ENCODE measurements at regions not wholly inside any gene's neighbourhood (a gene's known extent, or its start where the extent isn't known, plus 50 kb on each side); places are given as distances from the start of the nearest gene placed in this dataset.

DNA sequence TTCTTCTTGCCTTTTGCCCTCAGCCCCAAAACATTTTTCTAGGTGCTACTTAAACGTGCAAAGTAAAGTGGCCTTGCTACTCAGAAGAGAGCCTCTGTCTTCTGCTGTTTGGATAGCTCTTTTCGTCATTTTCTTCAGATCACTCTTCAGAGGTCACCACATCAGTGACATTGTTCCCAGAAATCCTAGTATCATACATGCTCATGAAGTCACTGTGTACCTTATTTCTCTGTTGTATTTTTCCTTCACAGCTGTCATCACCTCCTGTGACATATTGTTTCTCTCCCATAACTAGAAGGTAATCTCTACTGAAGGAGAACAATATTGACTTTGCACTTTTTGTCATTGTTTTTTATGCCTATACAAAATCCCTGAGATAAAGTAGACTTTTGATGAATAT, 237.0 kb upstream of the CDH18 start:
- Histone ChIP-seq H3K4me1 (ENCODE audit: control insufficient read depth, extremely low read depth, insufficient read depth, low read length) (no peaks in the 10 kb centered on the region), H3K9ac (ENCODE audit: control insufficient read depth, extremely low read depth, insufficient read depth, low read length) (no peak overlapping the region), H3K36me3 (ENCODE audit: control insufficient read depth in 2 of 2, extremely low read depth in 1 of 2, insufficient read depth in 2 of 2, low read length in 2 of 2) (no peaks in the 10 kb centered on the region), H4K20me1 (ENCODE audit: control insufficient read depth, extremely low read depth, insufficient read depth, low read length) (no peaks in the 10 kb centered on the region), H3K9me3 (ENCODE audit: control insufficient read depth, low read depth, low read length) (no peaks in the 10 kb centered on the region), H3K79me2 (ENCODE audit: control insufficient read depth, insufficient read depth, low read length) (no peaks in the 10 kb centered on the region), H3K4me2 (ENCODE audit: control insufficient read depth, extremely low read depth, insufficient read depth, low read depth, low read length) (no peak overlapping the region), H2AFZ (ENCODE audit: control insufficient read depth, low read length) (no peak overlapping the region), H3K27me3 (ENCODE audit: control insufficient read depth, extremely low read depth, insufficient read depth, low read length) (no peaks in the 10 kb centered on the region), H3K9me1 (ENCODE audit: control insufficient read depth, extremely low read depth, insufficient read depth, low read length) (no peaks in the 10 kb centered on the region), H3K27ac (ENCODE audit: control insufficient read depth, insufficient read depth, low read length) (no peak overlapping the region), H3K4me3 (ENCODE audit: control insufficient read depth in 2 of 3, extremely low read depth in 1 of 3, insufficient read depth in 2 of 3, low read depth in 1 of 3, low read length in 3 of 3) (no peak overlapping the region)
- dilution Hi-C loops (cut with MboI; ENCODE audit: extremely low pct_ligation_motif_present, low sequenced_read_pairs) = no loop called here
- FAIRE-seq (no peak), DNase-seq (ENCODE audit: low read depth, low spot score) (no peak)
- TF ChIP-seq CTCF (optimal IDR thresholded peaks at IDR 0.05 in 1 of 3, IDR thresholded peaks at IDR 0.05 in 1 of 3, conservative IDR thresholded peaks at IDR 0.05 in 1 of 3; ENCODE audit: extremely low read depth in 1 of 3, insufficient read depth in 2 of 3, low read length in 3 of 3) (no peak), EZH2 (IDR thresholded peaks at IDR 0.05; ENCODE audit: low read length) (no peak)

GRCh38 chr5:20224046-20224445, 236.0 kb upstream of the CDH18 start:
- TF ChIP-seq CTCF (optimal IDR thresholded peaks at IDR 0.05 in 1 of 3, IDR thresholded peaks at IDR 0.05 in 1 of 3, conservative IDR thresholded peaks at IDR 0.05 in 1 of 3; ENCODE audit: extremely low read depth in 1 of 3, insufficient read depth in 2 of 3, low read length in 3 of 3) (no peak), EZH2 (IDR thresholded peaks at IDR 0.05; ENCODE audit: low read length) (no peak)

More at GRCh38 chr5:20224046-20224445, 236.0 kb upstream of the CDH18 start:
- dilution Hi-C loops (cut with MboI; ENCODE audit: extremely low pct_ligation_motif_present, low sequenced_read_pairs) = no loop called here
- DNase-seq (ENCODE audit: low read depth, low spot score) = no peak
- no peak for FAIRE-seq
- Histone ChIP-seq H2AFZ (ENCODE audit: control insufficient read depth, low read length) (no peak overlapping the region), H3K4me3 (ENCODE audit: control insufficient read depth in 2 of 3, extremely low read depth in 1 of 3, insufficient read depth in 2 of 3, low read depth in 1 of 3, low read length in 3 of 3) (no peak overlapping the region), H3K9me3 (ENCODE audit: control insufficient read depth, low read depth, low read length) (no peaks in the 10 kb centered on the region), H3K4me2 (ENCODE audit: control insufficient read depth, extremely low read depth, insufficient read depth, low read depth, low read length) (no peak overlapping the region), H4K20me1 (ENCODE audit: control insufficient read depth, extremely low read depth, insufficient read depth, low read length) (no peaks in the 10 kb centered on the region), H3K27ac (ENCODE audit: control insufficient read depth, insufficient read depth, low read length) (no peak overlapping the region), H3K9me1 (ENCODE audit: control insufficient read depth, extremely low read depth, insufficient read depth, low read length) (no peaks in the 10 kb centered on the region), H3K27me3 (ENCODE audit: control insufficient read depth, extremely low read depth, insufficient read depth, low read length) (no peaks in the 10 kb centered on the region), H3K79me2 (ENCODE audit: control insufficient read depth, insufficient read depth, low read length) (no peaks in the 10 kb centered on the region), H3K4me1 (ENCODE audit: control insufficient read depth, extremely low read depth, insufficient read depth, low read length) (no peaks in the 10 kb centered on the region), H3K36me3 (ENCODE audit: control insufficient read depth in 2 of 2, extremely low read depth in 1 of 2, insufficient read depth in 2 of 2, low read length in 2 of 2) (no peaks in the 10 kb centered on the region), H3K9ac (ENCODE audit: control insufficient read depth, extremely low read depth, insufficient read depth, low read length) (no peak overlapping the region)
